H1 (cell line): ENCODE measurements at regions not wholly inside any gene's neighbourhood (a gene's known extent, or its start where the extent isn't known, plus 50 kb on each side); places are given as distances from the start of the nearest gene placed in this dataset.
A peak's percentile ranks its signal among the peaks of the same experiment; 100 is the strongest.

ENCODE experiments used
- CTCF ChIA-PET: fragments of 300-600 bp; sonication (Branson Sonifier 250); formaldehyde crosslinking; loops from one replicate; lab custom pipeline; 2021; ENCODE audit not compliant: partially characterized antibody; lab: Charles Lee
- POLR2A ChIA-PET: fragments of 300-600 bp; sonication (Branson Sonifier 250); formaldehyde crosslinking; loops from one replicate; lab custom pipeline; 2021; ENCODE audit warnings: inconsistent platforms; ENCODE audit not compliant: partially characterized antibody; lab: Charles Lee
- DNase-seq, 2 experiments: peaks; one replicate each; pipeline versions ENCODE4 v3.0.0 to v3.0.0-alpha.2; 2010 to 2022; ENCODE audit warnings: low spot score in 2 of 2, low read depth in 1 of 2, mixed read lengths in 1 of 2
- FAIRE-seq: peaks from 2 replicates; lab custom pipeline; 2011; peaks lifted over from hg19 to GRCh38; lab: Jason Lieb, UNC
- H2AFZ ChIP-seq: 2 replicates; pipeline ENCODE4 v1.8.1; 2012; ENCODE audit warnings: low read length, inconsistent platforms
- H2AK5ac ChIP-seq: 2 replicates; pipeline ENCODE4 v1.6.1; 2013; ENCODE audit warnings: low read depth, low read length
- H2BK120ac ChIP-seq: replicated peaks from 2 replicates; pipeline ENCODE3; 2013; ENCODE audit warnings: low read depth, low read length, inconsistent platforms
- H2BK12ac ChIP-seq: 2 replicates; pipeline ENCODE4 v1.6.1; 2013; ENCODE audit warnings: low read depth, low read length
- H2BK15ac ChIP-seq: 2 replicates; pipeline ENCODE4 v1.6.1; 2013; ENCODE audit warnings: low read length
- H2BK20ac ChIP-seq: 2 replicates; pipeline ENCODE4 v1.6.1; 2013; ENCODE audit warnings: low read length
- H2BK5ac ChIP-seq: 2 replicates; pipeline ENCODE4 v1.6.1; 2013; ENCODE audit warnings: low read depth, low read length
- H3K14ac ChIP-seq: 2 replicates; pipeline ENCODE4 v1.6.1; 2013; ENCODE audit warnings: inconsistent platforms; ENCODE audit not compliant: insufficient read length
- H3K18ac ChIP-seq: 2 replicates; pipeline ENCODE4 v1.6.1; 2013; ENCODE audit warnings: low read length; ENCODE audit errors: extremely low read depth
- H3K23ac ChIP-seq: 2 replicates; pipeline ENCODE4 v1.6.1; 2013; ENCODE audit warnings: inconsistent platforms; ENCODE audit not compliant: insufficient read length
- H3K23me2 ChIP-seq: 2 replicates; pipeline ENCODE4 v1.6.1; 2013; ENCODE audit warnings: low read depth, low read length
- H3K27ac ChIP-seq: 2 replicates; pipeline ENCODE4 v1.6.1; 2011; ENCODE audit warnings: low read depth, low read length, inconsistent platforms
- H3K27me3 ChIP-seq, 4 experiments: replicated peaks in 1 of 4; 1 replicate in 1 of 4; 2 replicates in 3 of 4; pipeline versions ENCODE4 v1.6.1 to v1.8.1; 2011 to 2013; ENCODE audit warnings: low read length in 3 of 4, mild to moderate bottlenecking in 3 of 4, inconsistent platforms in 2 of 4, mixed read lengths in 2 of 4, moderate library complexity in 1 of 4; ENCODE audit not compliant: control insufficient read depth in 3 of 4, insufficient read depth in 3 of 4; ENCODE audit errors: extremely low read depth in 1 of 4
- H3K36me3 ChIP-seq, 4 experiments: 2 replicates each; pipeline versions ENCODE4 v1.6.1 to v1.8.1; 2011 to 2013; ENCODE audit warnings: mild to moderate bottlenecking in 4 of 4, low read length in 3 of 4, moderate library complexity in 2 of 4, control low read depth in 1 of 4, inconsistent platforms in 1 of 4; ENCODE audit not compliant: insufficient read depth in 4 of 4, control insufficient read depth in 2 of 4
- H3K4ac ChIP-seq: replicated peaks from 2 replicates; pipeline ENCODE3; 2013; ENCODE audit warnings: low read length, low read depth, mixed read lengths, inconsistent platforms; ENCODE audit not compliant: insufficient read length
- H3K4me1 ChIP-seq, 4 experiments: replicated peaks in 1 of 4; 1 replicate in 1 of 4; 2 replicates in 3 of 4; pipeline versions ENCODE4 v1.6.1 to v1.8.1; 2011 to 2013; ENCODE audit warnings: low read length in 3 of 4, inconsistent platforms in 2 of 4, mixed read lengths in 1 of 4; ENCODE audit not compliant: insufficient read depth in 4 of 4, control insufficient read depth in 3 of 4
- H3K4me2 ChIP-seq, 2 experiments: 2 replicates each; pipeline versions ENCODE4 v1.6.1 to v1.8.1; 2011 to 2013; ENCODE audit warnings: low read depth in 2 of 2, low read length in 2 of 2, control low read depth in 1 of 2, inconsistent platforms in 1 of 2, mild to moderate bottlenecking in 1 of 2; ENCODE audit not compliant: insufficient read depth in 1 of 2
- H3K4me3 ChIP-seq, 4 experiments: fragments of 200-600, 300-600 bp in 1 of 4; sonication (generic), shearing (Covaris generic), sonication (Bioruptor Twin) in 1 of 4; 2 replicates each; pipeline versions ENCODE4 v1.5.1 to v1.8.1; 2011 to 2016; ENCODE audit warnings: low read length in 4 of 4, low read depth in 3 of 4, control low read depth in 2 of 4, inconsistent platforms in 2 of 4, mild to moderate bottlenecking in 2 of 4, mixed read lengths in 1 of 4, moderate library complexity in 1 of 4; ENCODE audit not compliant: insufficient read depth in 2 of 4; ENCODE audit errors: extremely low read depth in 1 of 4
- H3K56ac ChIP-seq: replicated peaks from 2 replicates; pipeline ENCODE3; 2013; ENCODE audit warnings: low read depth, mild to moderate bottlenecking, mixed read lengths, low read length, inconsistent platforms; ENCODE audit not compliant: insufficient read length
- H3K79me1 ChIP-seq: 2 replicates; pipeline ENCODE4 v1.6.1; 2013; ENCODE audit warnings: low read depth, low read length, control low read depth
- H3K79me2 ChIP-seq, 2 experiments: 2 replicates each; pipeline versions ENCODE4 v1.6.1 to v1.8.1; 2012 to 2013; ENCODE audit warnings: low read length in 2 of 2, mild to moderate bottlenecking in 2 of 2, inconsistent platforms in 1 of 2; ENCODE audit not compliant: insufficient read depth in 2 of 2, control insufficient read depth in 1 of 2
- H3K9ac ChIP-seq, 4 experiments: replicated peaks in 1 of 4; 1 replicate in 1 of 4; 2 replicates in 3 of 4; pipeline versions ENCODE4 v1.6.1 to v1.8.1; 2011 to 2013; ENCODE audit warnings: low read depth in 3 of 4, low read length in 3 of 4, control low read depth in 2 of 4, mild to moderate bottlenecking in 2 of 4, moderate library complexity in 2 of 4, inconsistent platforms in 1 of 4; ENCODE audit errors: extremely low read depth in 1 of 4
- H3K9me3 ChIP-seq, 2 experiments: 2 replicates each; pipeline versions ENCODE4 v1.6.1 to v1.8.1; 2012 to 2013; ENCODE audit warnings: mild to moderate bottlenecking in 2 of 2, moderate library complexity in 2 of 2, control low read depth in 1 of 2, inconsistent platforms in 1 of 2, low read depth in 1 of 2, low read length in 1 of 2, mixed read lengths in 1 of 2; ENCODE audit not compliant: insufficient read depth in 2 of 2
- H4K20me1 ChIP-seq, 2 experiments: replicated peaks in 1 of 2; 2 replicates each; pipeline versions ENCODE3 to v1.8.1; 2011 to 2013; ENCODE audit warnings: inconsistent platforms in 2 of 2, low read length in 2 of 2, mild to moderate bottlenecking in 1 of 2; ENCODE audit not compliant: insufficient read depth in 2 of 2, control insufficient read depth in 1 of 2
- H4K5ac ChIP-seq: 2 replicates; pipeline ENCODE4 v1.6.1; 2013; ENCODE audit warnings: low read length, low read depth, mixed read lengths, inconsistent platforms; ENCODE audit not compliant: insufficient read length
- H4K8ac ChIP-seq: 2 replicates; pipeline ENCODE4 v1.8.0; 2013; ENCODE audit warnings: mild to moderate bottlenecking, moderate library complexity, low read length, inconsistent platforms; ENCODE audit not compliant: insufficient read depth; ENCODE audit errors: extremely low read depth
- H4K91ac ChIP-seq: replicated peaks from 2 replicates; pipeline ENCODE3; 2013; ENCODE audit warnings: low read length, mixed read lengths, inconsistent platforms; ENCODE audit not compliant: insufficient read length
- BACH1 ChIP-seq: IDR thresholded peaks from 2 replicates; pipeline ENCODE4 v1.6.1; 2012; ENCODE audit warnings: low read length, improper control_type of control experiment
- CHD2 ChIP-seq: IDR thresholded peaks from 2 replicates; pipeline ENCODE4 v1.6.1; 2012; ENCODE audit warnings: low read length, improper control_type of control experiment
- SIX5 ChIP-seq: IDR thresholded peaks from 2 replicates; pipeline ENCODE4 v1.6.1; 2011; ENCODE audit warnings: mild to moderate bottlenecking, low read depth, low read length
- TAF7 ChIP-seq: optimal IDR thresholded peaks from 2 replicates; pipeline ENCODE3; 2011; ENCODE audit warnings: low read depth, mild to moderate bottlenecking, inconsistent platforms, low read length, moderate library complexity, borderline replicate concordance
- WGBS, 2 experiments: shearing (Covaris generic) in 1 of 2; methylation state at CpG; one replicate each; pipeline versions ENCODE4 v1.1.6 to v1.1.7; 2013 to 2015; ENCODE audit warnings: low lambda C conversion rate in 2 of 2, mixed read lengths in 2 of 2, inconsistent platforms in 1 of 2, low coverage in 1 of 2, missing lambda C conversion rate in 1 of 2; ENCODE audit not compliant: insufficient replicate concordance in 2 of 2, insufficient coverage in 1 of 2, insufficient read length in 1 of 2; ENCODE audit errors: extremely low coverage in 1 of 2, missing lambda C conversion rate in 1 of 2; 5-methylcytosine and 5-hydroxymethylcytosine counted together

DNA sequence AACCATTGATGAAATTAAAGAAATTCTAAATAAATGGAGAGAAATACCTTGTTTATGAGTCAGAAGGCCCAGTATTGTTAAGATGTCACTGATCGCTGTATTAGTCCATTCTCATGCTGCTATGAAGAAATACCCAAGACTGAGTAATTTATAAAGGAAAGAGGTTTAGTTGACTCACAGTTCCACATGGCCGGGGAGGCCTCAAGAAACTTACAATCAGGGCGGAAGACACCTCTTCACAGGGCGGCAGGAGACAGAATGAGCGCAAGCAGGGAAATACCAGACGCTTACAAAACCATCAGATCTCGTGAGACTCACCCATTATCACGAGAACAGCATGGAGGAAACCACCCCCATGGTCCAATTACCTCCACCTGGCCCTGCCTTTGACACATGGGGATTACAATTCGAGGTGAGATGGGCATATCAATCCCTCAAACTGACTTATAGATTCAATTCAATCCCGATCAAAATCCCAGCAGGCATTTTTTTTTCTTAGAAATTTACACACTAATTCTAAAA lies 157.2 kb downstream of the ENGASE start:
- Histone ChIP-seq H4K91ac (no peak overlapping the region), H2BK5ac (no peak overlapping the region), H4K20me1 (no peaks in the 10 kb centered on the region), H4K8ac (no peak overlapping the region), H2AK5ac (no peak overlapping the region), H3K9me3 (no peaks in the 10 kb centered on the region), H2BK20ac (no peak overlapping the region), H3K56ac (no peak overlapping the region), H3K27ac (no peak overlapping the region), H2BK120ac (no peak overlapping the region), H3K4me1 (peaks cover 0 to 2% (median 0%) of the 10 kb centered on the region in 4 experiments; a peak in 2 of 7 replicates), H3K4me2 (no peak overlapping the region), H4K5ac (no peak overlapping the region), H3K27me3 (no peaks in the 10 kb centered on the region), H2BK12ac (no peak overlapping the region), H2BK15ac (no peak overlapping the region), H3K23ac (no peak overlapping the region), H3K23me2 (no peaks in the 10 kb centered on the region), H3K36me3 (no peaks in the 10 kb centered on the region), H3K18ac (no peak overlapping the region), H3K14ac (no peak overlapping the region), H3K4me3 (no peak overlapping the region), H3K4ac (no peak overlapping the region), H3K9ac (no peak overlapping the region), H3K79me2 (no peaks in the 10 kb centered on the region), H3K79me1 (no peaks in the 10 kb centered on the region; the same call in 1 of the 2 replicates), H2AFZ (no peak overlapping the region)
- CTCF ChIA-PET = interaction anchor here (0.8 to 2.2 kb wide), 3 partner anchors 12 to 85 kb away, joined by 3 to 7 read pairs (median 3); no protein-coding TSS in a partner anchor
- DNase-seq = no peak
- FAIRE-seq = no peak
- WGBS, 2 experiments = 87% methylated on average over 10 of the region's 10 CpGs; no CpG with 5 or more reads in 1 of the 2 experiments
- POLR2A ChIA-PET = no interaction called here
- no peak for TF ChIP-seq SIX5
- TF ChIP-seq CHD2 = peak; percentile 53; the same call in 1 of the 2 replicates
- TF ChIP-seq BACH1 = no peak
- no peak for TF ChIP-seq TAF7
